K562 (cell line): ENCODE measurements at regions not wholly inside any gene's neighbourhood (a gene's known extent, or its start where the extent isn't known, plus 50 kb on each side); places are given as distances from the start of the nearest gene placed in this dataset.

Experiments used
- ADNP ChIP-seq: fragments of 200-800 bp; sonication (Bioruptor generic); IDR thresholded peaks from 2 replicates; pipeline ENCODE4 v1.6.1; 2016; ENCODE audit warnings: missing genetic modification characterization, missing compliant biosample characterization
- ARHGAP35 ChIP-seq: fragments of 450-650 bp; IDR thresholded peaks from 2 replicates; pipeline ENCODE4 v1.6.1; 2018; ENCODE audit not compliant: partially characterized antibody
- ARID2 ChIP-seq: fragments of 450-650 bp; IDR thresholded peaks from 2 replicates; pipeline ENCODE4 v1.6.1; 2017; ENCODE audit warnings: antibody characterized with exemption, mild to moderate bottlenecking
- ARID3B ChIP-seq: fragments of 250-450 bp; sonication (Bioruptor Pico); IDR thresholded peaks from 2 replicates; pipeline ENCODE4 v1.4.0; 2020; ENCODE audit warnings: borderline replicate concordance
- ATF4 ChIP-seq: fragments of 450-650 bp; formaldehyde crosslinking; IDR thresholded peaks from 2 replicates; pipeline ENCODE4 v1.4.0; 2022; ENCODE audit warnings: mild to moderate bottlenecking, moderate library complexity
- BRF2 ChIP-seq: IDR thresholded peaks from 3 replicates; pipeline ENCODE4 v1.6.1; 2011; ENCODE audit warnings: borderline replicate concordance, mild to moderate bottlenecking; ENCODE audit not compliant: insufficient read length, insufficient read depth
- ELK1 ChIP-seq: sonication (generic); formaldehyde crosslinking; IDR thresholded peaks from 2 replicates; pipeline ENCODE4 v1.8.1; 2022; ENCODE audit warnings: missing genetic modification reagents
- GABPB2 ChIP-seq: fragments of 250-450 bp; sonication (Bioruptor Pico); conservative IDR thresholded peaks from 2 replicates; pipeline ENCODE4 v1.5.1; 2021; ENCODE audit warnings: mild to moderate bottlenecking
- HNRNPLL ChIP-seq: fragments of 200-400 bp; formaldehyde crosslinking; IDR thresholded peaks from 2 replicates; pipeline ENCODE4 v1.6.1; 2017; ENCODE audit warnings: low read length, low read depth, mild to moderate bottlenecking; ENCODE audit not compliant: poor library complexity, severe bottlenecking
- LCOR ChIP-seq: sonication (generic); formaldehyde crosslinking; IDR thresholded peaks from 2 replicates; pipeline ENCODE4 v1.8.0; 2022; ENCODE audit warnings: mild to moderate bottlenecking, missing genetic modification reagents
- MAFK ChIP-seq: IDR thresholded peaks from 2 replicates; pipeline ENCODE4 v1.6.1; 2011; ENCODE audit warnings: low read length, improper control_type of control experiment
- NEUROD1 ChIP-seq: fragments of 150-350 bp; IDR thresholded peaks from 2 replicates; pipeline ENCODE4 v1.6.1; 2014; ENCODE audit warnings: borderline replicate concordance, low read length, low read depth; ENCODE audit not compliant: partially characterized antibody
- NR3C1 ChIP-seq: sonication (generic); formaldehyde crosslinking; IDR thresholded peaks from 2 replicates; pipeline ENCODE4 v1.8.1; 2022; ENCODE audit warnings: missing genetic modification reagents
- SNRNP70 ChIP-seq: fragments of 200-400 bp; formaldehyde crosslinking; optimal IDR thresholded peaks from 2 replicates; pipeline ENCODE3; 2017; ENCODE audit warnings: low read depth, low read length
- SRSF3 ChIP-seq: fragments of 200-400 bp; formaldehyde crosslinking; IDR thresholded peaks from 2 replicates; pipeline ENCODE4 v1.6.1; 2016; ENCODE audit warnings: mild to moderate bottlenecking, low read length, moderate library complexity; ENCODE audit not compliant: insufficient read depth
- TAF1 ChIP-seq: IDR thresholded peaks from 2 replicates; pipeline ENCODE4 v1.6.1; 2011; ENCODE audit warnings: mild to moderate bottlenecking, low read length, moderate library complexity; ENCODE audit not compliant: insufficient read depth, control insufficient read depth, severe bottlenecking; ENCODE audit errors: extremely low read depth
- USF1 ChIP-seq: sonication (generic); formaldehyde crosslinking; IDR thresholded peaks from 2 replicates; pipeline ENCODE4 v1.9.0; 2022; ENCODE audit warnings: mild to moderate bottlenecking, missing genetic modification reagents
- ZKSCAN3 ChIP-seq: fragments of 250-450 bp; sonication (Bioruptor Pico); IDR thresholded peaks from 2 replicates; pipeline ENCODE4 v1.4.0; 2020
- ZNF277 ChIP-seq: fragments of 250-450 bp; sonication (Bioruptor Pico); IDR thresholded peaks from 2 replicates; pipeline ENCODE4 v1.8.0; 2022; ENCODE audit warnings: inconsistent platforms, mild to moderate bottlenecking, moderate library complexity, borderline replicate concordance
- ZNF449 ChIP-seq: fragments of 250-450 bp; sonication (Bioruptor Pico); IDR thresholded peaks from 2 replicates; pipeline ENCODE4 v1.8.0; 2022; ENCODE audit warnings: moderate library complexity, mild to moderate bottlenecking, inconsistent platforms

GRCh38 chr2:64854773-64855237 is 134.4 kb upstream of the SLC1A4 start (continued):
- TF ChIP-seq TAF1, result no peak
- no peak for TF ChIP-seq SNRNP70
- TF ChIP-seq ADNP (tag), result no peak
- no peak for TF ChIP-seq ARID3B (CRISPR knock-in tag)
- no peak for TF ChIP-seq SRSF3
- peak; percentile 93 for TF ChIP-seq USF1 (CRISPR knock-in tag)
- no peak for TF ChIP-seq HNRNPLL
- TF ChIP-seq GABPB2 (CRISPR knock-in tag), result no peak
- TF ChIP-seq NR3C1, result no peak
- no peak; the same call in 1 of the 2 replicates for TF ChIP-seq MAFK
- no peak for TF ChIP-seq BRF2
- no peak for TF ChIP-seq ZNF277 (CRISPR knock-in tag)
- no peak for TF ChIP-seq NEUROD1
- TF ChIP-seq ARHGAP35, result no peak
- TF ChIP-seq ELK1 (CRISPR knock-in tag), result no peak
- no peak; the same call in 1 of the 2 replicates for TF ChIP-seq LCOR
- 0 out of 2 replicates have a peak, but pooled peaks have one; percentile 38 for TF ChIP-seq ATF4 (CRISPR knock-in tag)
- TF ChIP-seq ZKSCAN3 (CRISPR knock-in tag), result no peak
- no peak for TF ChIP-seq ARID2
- TF ChIP-seq ZNF449 (CRISPR knock-in tag), result no peak; the same call in 1 of the 2 replicates
